Ramos (cell line): ENCODE measurements at regions not wholly inside any gene's neighbourhood (a gene's known extent, or its start where the extent isn't known, plus 50 kb on each side); places are given as distances from the start of the nearest gene placed in this dataset.
"Not testable (repeated sequence)": the region's sequence is repeated elsewhere in the genome, so short reads cannot be mapped to it uniquely, and the experiment has no call there.

Experiments used
- in situ Hi-C: fragments of 300-500 bp; cut with MboI; formaldehyde crosslinking; loops from one replicate; pipeline ENCODE4 v1.14.3; 2022; ENCODE audit warnings: low sequenced_read_pairs; ENCODE audit not compliant: unreplicated experiment

- in situ Hi-C loops: loop anchor here (5.0 kb wide), 1 partner anchor 48 kb away; no protein-coding TSS in a partner anchor
Measured at GRCh38 chr18:51323961-51324360, 126.5 kb upstream of the MEX3C start.

- in situ Hi-C loops: no loop called here
Measured at GRCh38 chr18:51330148-51330547, 132.7 kb upstream of the MEX3C start.

- in situ Hi-C loops: no loop called here
Measured at GRCh38 chr18:51330739-51331138, 133.3 kb upstream of the MEX3C start.

- in situ Hi-C loops: no loop called here
Measured at GRCh38 chr18:51337406-51337805, 139.9 kb upstream of the MEX3C start.

GRCh38 chr18:51339856-51340255 is 142.4 kb upstream of the MEX3C start:
- in situ Hi-C loops: no loop called here

GRCh38 chr18:51340332-51340731 is 142.9 kb upstream of the MEX3C start:
- in situ Hi-C loops: no loop called here

- in situ Hi-C loops: no loop called here
Measured at GRCh38 chr18:51342815-51343214, 145.3 kb upstream of the MEX3C start.

GRCh38 chr18:51345848-51346391 is 148.4 kb upstream of the MEX3C start:
- in situ Hi-C loops: no loop called here

GRCh38 chr18:51346404-51346803 is 148.9 kb upstream of the MEX3C start:
- in situ Hi-C loops: no loop called here

GRCh38 chr18:51350081-51350480 is 152.6 kb upstream of the MEX3C start:
- in situ Hi-C loops: no loop called here

GRCh38 chr18:51355841-51356240 is 158.4 kb upstream of the MEX3C start:
- in situ Hi-C loops: no loop called here

GRCh38 chr18:51360301-51360700 is 162.8 kb upstream of the MEX3C start:
- in situ Hi-C loops: not testable (repeated sequence)

- in situ Hi-C loops: no loop called here
Measured at GRCh38 chr18:51361130-51361860, 163.8 kb upstream of the MEX3C start.

GRCh38 chr18:51363384-51363783 is 165.9 kb upstream of the MEX3C start:
- in situ Hi-C loops: no loop called here

- in situ Hi-C loops: loop anchor here (5.0 kb wide), 1 partner anchor 49 kb away; no protein-coding TSS in a partner anchor
Measured at GRCh38 chr18:51370996-51371395, 173.5 kb upstream of the MEX3C start.

GRCh38 chr18:51371929-51372328 is 174.4 kb upstream of the MEX3C start:
- in situ Hi-C loops: loop anchor here (5.0 kb wide), 1 partner anchor 50 kb away; no protein-coding TSS in a partner anchor

GRCh38 chr18:51382081-51382480 is 184.6 kb upstream of the MEX3C start:
- in situ Hi-C loops: loop anchor here (10.0 kb wide), 1 partner anchor 277 kb away; no protein-coding TSS in a partner anchor

- in situ Hi-C loops: loop anchor here (10.0 kb wide), 1 partner anchor 278 kb away; no protein-coding TSS in a partner anchor
Measured at GRCh38 chr18:51383116-51383515, 185.6 kb upstream of the MEX3C start.

GRCh38 chr18:51383711-51384110 is 186.2 kb upstream of the MEX3C start:
- in situ Hi-C loops: loop anchor here (10.0 kb wide), 1 partner anchor 279 kb away; no protein-coding TSS in a partner anchor

GRCh38 chr18:51385270-51385669 is 187.8 kb upstream of the MEX3C start:
- in situ Hi-C loops: loop anchor here (10.0 kb wide), 1 partner anchor 280 kb away; no protein-coding TSS in a partner anchor

GRCh38 chr18:51390702-51391101 is 193.2 kb upstream of the MEX3C start:
- in situ Hi-C loops: no loop called here

GRCh38 chr18:51391215-51391614 is 193.7 kb upstream of the MEX3C start:
- in situ Hi-C loops: no loop called here
